ENCODE measurements at regions not wholly inside any gene's neighbourhood (a gene's known extent, or its start where the extent isn't known, plus 50 kb on each side); places are given as distances from the start of the nearest gene placed in this dataset.

DNA sequence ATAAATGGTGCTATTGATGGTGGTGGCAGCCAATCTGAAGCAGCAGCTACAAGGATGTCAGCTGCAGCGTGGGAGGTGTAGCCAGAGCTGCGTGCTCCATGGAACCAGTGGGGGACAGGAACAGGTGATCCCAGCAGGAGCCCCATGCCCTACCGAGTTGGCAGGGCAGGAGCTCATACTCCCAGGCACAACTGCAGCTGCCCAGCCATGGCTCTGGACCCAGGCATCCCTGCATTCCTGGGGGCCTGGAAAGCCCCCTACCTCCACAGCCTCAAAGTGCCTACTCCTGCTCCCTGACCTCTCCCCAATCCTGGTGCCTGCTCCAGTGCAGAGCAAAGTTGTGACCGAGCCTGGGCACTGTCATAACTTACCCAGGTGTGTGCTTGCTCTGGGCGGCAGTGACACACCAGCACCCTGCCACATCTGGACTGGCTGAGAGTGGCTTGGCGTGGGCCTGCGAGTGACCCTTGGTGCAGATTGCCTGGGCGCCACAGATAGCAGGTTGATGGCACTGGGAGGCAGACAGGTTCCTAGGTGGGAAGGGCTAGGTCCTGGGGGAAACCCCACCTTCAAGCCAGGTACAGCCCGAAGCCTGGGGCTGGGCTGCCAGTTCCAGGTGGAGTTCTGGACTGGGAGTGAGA is 101.1 kb downstream of the DCAF12L2 start:
- no peak for TF ChIP-seq EZH2 (IDR thresholded peaks at IDR 0.05; ENCODE audit: borderline replicate concordance, low read length)
- TF ChIP-seq, protein P1, sequence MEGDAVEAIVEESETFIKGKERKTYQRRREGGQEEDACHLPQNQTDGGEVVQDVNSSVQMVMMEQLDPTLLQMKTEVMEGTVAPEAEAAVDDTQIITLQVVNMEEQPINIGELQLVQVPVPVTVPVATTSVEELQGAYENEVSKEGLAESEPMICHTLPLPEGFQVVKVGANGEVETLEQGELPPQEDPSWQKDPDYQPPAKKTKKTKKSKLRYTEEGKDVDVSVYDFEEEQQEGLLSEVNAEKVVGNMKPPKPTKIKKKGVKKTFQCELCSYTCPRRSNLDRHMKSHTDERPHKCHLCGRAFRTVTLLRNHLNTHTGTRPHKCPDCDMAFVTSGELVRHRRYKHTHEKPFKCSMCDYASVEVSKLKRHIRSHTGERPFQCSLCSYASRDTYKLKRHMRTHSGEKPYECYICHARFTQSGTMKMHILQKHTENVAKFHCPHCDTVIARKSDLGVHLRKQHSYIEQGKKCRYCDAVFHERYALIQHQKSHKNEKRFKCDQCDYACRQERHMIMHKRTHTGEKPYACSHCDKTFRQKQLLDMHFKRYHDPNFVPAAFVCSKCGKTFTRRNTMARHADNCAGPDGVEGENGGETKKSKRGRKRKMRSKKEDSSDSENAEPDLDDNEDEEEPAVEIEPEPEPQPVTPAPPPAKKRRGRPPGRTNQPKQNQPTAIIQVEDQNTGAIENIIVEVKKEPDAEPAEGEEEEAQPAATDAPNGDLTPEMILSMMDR (IDR thresholded peaks at IDR 0.05; ENCODE audit: low read length) = no peak
